RWPE1 (cell line): ENCODE measurements at regions not wholly inside any gene's neighbourhood (a gene's known extent, or its start where the extent isn't known, plus 50 kb on each side); places are given as distances from the start of the nearest gene placed in this dataset.

ENCODE experiments used
- CTCF ChIA-PET: fragments of 350-600 bp; sonication (Branson Sonifier 250); formaldehyde crosslinking; extraction: SDS; loops from one replicate; lab custom pipeline; 2021; lab: Yijun Ruan, JAX
- POLR2A ChIA-PET: fragments of 400-600 bp; formaldehyde crosslinking; extraction: SDS; loops from one replicate; lab custom pipeline; 2020; ENCODE audit warnings: antibody characterized with exemption; ENCODE audit not compliant: low non-redundant PET; lab: Yijun Ruan, JAX
- DNase-seq: peaks from one replicate; pipeline ENCODE4 v3.0.0; 2012; ENCODE audit warnings: low spot score
- H3K27ac ChIP-seq: fragments of 450-650 bp; 2 replicates; pipeline ENCODE4 v1.5.1; 2017
- CTCF ChIP-seq: fragments of 450-650 bp; conservative IDR thresholded peaks from 2 replicates; pipeline ENCODE4 v1.5.1; 2017; ENCODE audit warnings: low read depth, mild to moderate bottlenecking

- DNase-seq = no peak
- CTCF ChIA-PET = no interaction called here
- no peak overlapping the region for H3K27ac ChIP-seq
- POLR2A ChIA-PET = no interaction called here
- TF ChIP-seq CTCF = no peak
Measured at GRCh38 chr1:191974004-191974403, 184.3 kb upstream of the RGS18 start.

GRCh38 chr1:191977874-191978506, 180.3 kb upstream of the RGS18 start:
- no peak overlapping the region for H3K27ac ChIP-seq
- ChIA-PET POLR2A (no interaction called here), CTCF (no interaction called here)
- no peak for DNase-seq
- TF ChIP-seq CTCF = no peak

GRCh38 chr1:191984856-191985255, 173.4 kb upstream of the RGS18 start:
- DNase-seq = no peak
- TF ChIP-seq CTCF = no peak
- ChIA-PET POLR2A (no interaction called here), CTCF (no interaction called here)
- no peak overlapping the region for H3K27ac ChIP-seq

- no peak overlapping the region for H3K27ac ChIP-seq
- no peak for TF ChIP-seq CTCF
- ChIA-PET POLR2A (no interaction called here), CTCF (no interaction called here)
- no peak for DNase-seq
Measured at GRCh38 chr1:191992118-191992517, 166.1 kb upstream of the RGS18 start.

GRCh38 chr1:191993549-191993948, 164.7 kb upstream of the RGS18 start:
- POLR2A ChIA-PET = no interaction called here
- CTCF ChIA-PET = interaction anchor here (0.7 kb wide), 1 partner anchor 59 kb away, joined by 3 read pairs; no protein-coding TSS in a partner anchor
- no peak for DNase-seq
- TF ChIP-seq CTCF = no peak
- no peak overlapping the region for H3K27ac ChIP-seq

- no peak for TF ChIP-seq CTCF
- no peak overlapping the region for H3K27ac ChIP-seq
- ChIA-PET CTCF (no interaction called here), POLR2A (no interaction called here)
- no peak for DNase-seq
Measured at GRCh38 chr1:192002063-192002462, 156.2 kb upstream of the RGS18 start.
